GM12878 (cell line): ENCODE measurements at regions not wholly inside any gene's neighbourhood (a gene's known extent, or its start where the extent isn't known, plus 50 kb on each side); places are given as distances from the start of the nearest gene placed in this dataset.

Experiments used
- ATAC-seq: fragments of 200-7000 bp; cut with Tn5 transposase; 3 replicates; pipeline ENCODE4 v1.9.1; 2020; ENCODE audit warnings: mild to moderate bottlenecking, moderate library complexity
- BruUV-seq: library from RNA; stranded (reverse); fragments of 400-500 nt; replicated peaks from 2 replicates; lab custom pipeline; 2021; lab: Mats Ljungman, UMichigan
- CTCF ChIA-PET: fragments of 300-600 bp; sonication (Branson Sonifier 250); formaldehyde crosslinking; extraction: SDS; loops from one replicate; lab custom pipeline; 2021; ENCODE audit warnings: inconsistent platforms; lab: Yijun Ruan, JAX
- POLR2A ChIA-PET: fragments of 350-600 bp; formaldehyde crosslinking; extraction: SDS; loops from one replicate; lab custom pipeline; 2021; ENCODE audit warnings: inconsistent platforms; lab: Charles Lee
- RAD21 ChIA-PET: fragments of 300-600 bp; sonication (Branson Sonifier 250); formaldehyde crosslinking; loops from one replicate; lab custom pipeline; 2023; ENCODE audit warnings: antibody characterized with exemption; ENCODE audit not compliant: unreplicated experiment; lab: Charles Lee
- SMC1A ChIA-PET: fragments of 300-600 bp; sonication (Branson Sonifier 250); formaldehyde crosslinking; loops from one replicate; lab custom pipeline; 2023; ENCODE audit not compliant: unreplicated experiment, uncharacterized antibody; lab: Charles Lee
- DNase-seq: peaks from one replicate; pipeline ENCODE4 v3.0.0-alpha.2; 2011; ENCODE audit warnings: low read depth, low spot score
- FAIRE-seq: peaks from 3 replicates; lab custom pipeline; 2011; peaks lifted over from hg19 to GRCh38; lab: Jason Lieb, UNC
- H2AFZ ChIP-seq: 2 replicates; pipeline ENCODE4 v1.6.0; 2011; ENCODE audit warnings: low read depth, low read length, control low read depth; ENCODE audit not compliant: control insufficient read depth
- H3K27ac ChIP-seq: 2 replicates; pipeline ENCODE4 v1.5.1; 2011; ENCODE audit warnings: control low read depth; ENCODE audit not compliant: control insufficient read depth, insufficient read depth
- H3K27me3 ChIP-seq, 2 experiments: replicated peaks in 1 of 2; 2 replicates each; pipeline versions ENCODE4 v1.6.0 to v1.6.1; 2011; ENCODE audit warnings: low read length in 1 of 2; ENCODE audit not compliant: control insufficient read depth in 2 of 2, insufficient read depth in 2 of 2
- H3K36me3 ChIP-seq, 2 experiments: 2 replicates each; pipeline ENCODE4 v1.5.1; 2011; ENCODE audit warnings: low read length in 1 of 2; ENCODE audit not compliant: control insufficient read depth in 2 of 2, insufficient read depth in 2 of 2
- H3K4me1 ChIP-seq: 2 replicates; pipeline ENCODE4 v1.6.1; 2011; ENCODE audit warnings: mild to moderate bottlenecking, low read length, moderate library complexity, mixed read lengths; ENCODE audit not compliant: control insufficient read depth, insufficient read depth
- H3K4me2 ChIP-seq: 2 replicates; pipeline ENCODE4 v1.6.0; 2011; ENCODE audit warnings: control low read depth; ENCODE audit not compliant: control insufficient read depth, insufficient read depth
- H3K4me3 ChIP-seq: fragments of 200-600 bp; sonication (generic); 2 replicates; pipeline ENCODE4 v1.5.1; 2016
- H3K79me2 ChIP-seq: 2 replicates; pipeline ENCODE4 v1.6.0; 2011; ENCODE audit warnings: low read length; ENCODE audit not compliant: control insufficient read depth, insufficient read depth
- H3K9ac ChIP-seq: 2 replicates; pipeline ENCODE4 v1.8.0; 2011; ENCODE audit warnings: low read length, control low read depth, mixed read lengths; ENCODE audit not compliant: control insufficient read depth, insufficient read depth
- H3K9me3 ChIP-seq: replicated peaks from 3 replicates; pipeline ENCODE4 v1.5.1; 2011; ENCODE audit warnings: mild to moderate bottlenecking, low read length; ENCODE audit not compliant: control insufficient read depth, insufficient read depth
- H4K20me1 ChIP-seq: 2 replicates; pipeline ENCODE4 v1.6.0; 2011; ENCODE audit not compliant: control insufficient read depth, insufficient read depth
- BCLAF1 ChIP-seq: fragments of 450-650 bp; IDR thresholded peaks from 2 replicates; pipeline ENCODE4 v1.6.1; 2017; ENCODE audit warnings: antibody characterized with exemption, mild to moderate bottlenecking, moderate library complexity
- SMARCA5 ChIP-seq: fragments of 450-650 bp; IDR thresholded peaks from 2 replicates; pipeline ENCODE4 v1.6.1; 2017; ENCODE audit warnings: mild to moderate bottlenecking
- TCF3 ChIP-seq: IDR thresholded peaks from 2 replicates; pipeline ENCODE4 v1.6.1; 2012; ENCODE audit warnings: low read depth, mild to moderate bottlenecking, low read length, borderline replicate concordance; ENCODE audit not compliant: insufficient read depth
- ZBTB11 ChIP-seq: fragments of 450-650 bp; formaldehyde crosslinking; IDR thresholded peaks from 2 replicates; pipeline ENCODE4 v1.5.0; 2022; ENCODE audit warnings: mild to moderate bottlenecking, missing genetic modification characterization
- ZNF217 ChIP-seq: fragments of 450-650 bp; IDR thresholded peaks from 2 replicates; pipeline ENCODE4 v1.6.1; 2017; ENCODE audit warnings: antibody characterized with exemption, mild to moderate bottlenecking
- WGBS: methylation state at CpG from one replicate; pipeline ENCODE4 v1.1.6; 2016; ENCODE audit warnings: low lambda C conversion rate; ENCODE audit not compliant: insufficient replicate concordance, insufficient coverage; ENCODE audit errors: missing lambda C conversion rate; 5-methylcytosine and 5-hydroxymethylcytosine counted together
- in situ Hi-C: fragments of 300-500 bp; cut with MboI; formaldehyde crosslinking; loops from 9 replicates; pipeline ENCODE4 v1.14.3; 2018; ENCODE audit warnings: mixed read lengths
- intact Hi-C: fragments of 100-400 bp; cut with micrococcal nuclease; formaldehyde crosslinking; loops from one replicate; pipeline ENCODE4 v1.14.2; 2022; ENCODE audit not compliant: unreplicated experiment

GRCh38 chrX:95058815-95059214 is 1384.8 kb downstream of the FAM133A start:
- ChIA-PET SMC1A (interaction anchor here (1.5 to 3.9 kb wide), 2 partner anchors 9 to 15 kb away, joined by 4 to 54 read pairs; no protein-coding TSS in a partner anchor), RAD21 (interaction anchor here (2.9 to 4.0 kb wide), 2 partner anchors 13 to 18 kb away, joined by 16 to 18 read pairs; no protein-coding TSS in a partner anchor), CTCF (interaction anchor here (3.6 to 4.5 kb wide), 2 partner anchors 13 to 16 kb away, joined by 16 to 33 read pairs; no protein-coding TSS in a partner anchor), POLR2A (no interaction called here)
- no peaks in the 10 kb centered on the region for H3K27me3 ChIP-seq
- H3K36me3 ChIP-seq, result no peaks in the 10 kb centered on the region
- no peaks in the 10 kb centered on the region for H4K20me1 ChIP-seq
- intact Hi-C loops (no loop called here), in situ Hi-C loops (no loop called here)
- no peak overlapping the region for H3K4me2 ChIP-seq
- no peaks in the 10 kb centered on the region for H3K79me2 ChIP-seq
- WGBS, result 4% methylated on average over 1 of the region's 1 CpG
- no peak overlapping the region for H3K4me3 ChIP-seq
- no peak for DNase-seq
- no peak for ATAC-seq
- H2AFZ ChIP-seq, result no peak overlapping the region
- H3K9ac ChIP-seq, result no peak overlapping the region
- TF ChIP-seq ZNF217, result no peak
- TF ChIP-seq SMARCA5, result no peak
- TF ChIP-seq BCLAF1, result no peak
- no peak for TF ChIP-seq ZBTB11
- no peak for TF ChIP-seq TCF3
- no peaks in the 10 kb centered on the region for H3K9me3 ChIP-seq
- no peak for FAIRE-seq
- H3K4me1 ChIP-seq, result no peaks in the 10 kb centered on the region
- no TSS peak for BruUV-seq
- no peak overlapping the region for H3K27ac ChIP-seq
